NCI-H446 treated with DMSO at 0.1 percent for 48 hours (cell line): ENCODE measurements at regions not wholly inside any gene's neighbourhood (a gene's known extent, or its start where the extent isn't known, plus 50 kb on each side); places are given as distances from the start of the nearest gene placed in this dataset.
A peak's percentile ranks its signal among the peaks of the same experiment; 100 is the strongest.

Source experiments
- DNase-seq: peaks from one replicate; lab custom pipeline; 2025; lab: John Stamatoyannopoulos, UW

- no peak for DNase-seq
Observed at GRCh38 chr14:66360366-66360926, 125.7 kb upstream of the CCDC196 start.

GRCh38 chr14:66361013-66361412 lies 125.2 kb upstream of the CCDC196 start:
- DNase-seq, result no peak

GRCh38 chr14:66365388-66365787 lies 120.8 kb upstream of the CCDC196 start:
- DNase-seq, result no peak

- no peak for DNase-seq
Observed at GRCh38 chr14:66369157-66369697, 116.9 kb upstream of the CCDC196 start.

GRCh38 chr14:66371776-66372175 lies 114.4 kb upstream of the CCDC196 start:
- no peak for DNase-seq

- no peak for DNase-seq
Observed at GRCh38 chr14:66375046-66375964, 110.9 kb upstream of the CCDC196 start.

- DNase-seq, result no peak
Observed at GRCh38 chr14:66377574-66377973, 108.6 kb upstream of the CCDC196 start.

GRCh38 chr14:66378712-66379505 lies 107.3 kb upstream of the CCDC196 start:
- no peak for DNase-seq

GRCh38 chr14:66380143-66380542 lies 106.0 kb upstream of the CCDC196 start:
- DNase-seq, result no peak

GRCh38 chr14:66381755-66382154 lies 104.4 kb upstream of the CCDC196 start:
- DNase-seq, result no peak

- DNase-seq, result no peak
Observed at GRCh38 chr14:66383257-66383656, 102.9 kb upstream of the CCDC196 start.

GRCh38 chr14:66383771-66384170 lies 102.4 kb upstream of the CCDC196 start:
- DNase-seq, result no peak

- no peak for DNase-seq
Observed at GRCh38 chr14:66388516-66388915, 97.7 kb upstream of the CCDC196 start.

GRCh38 chr14:66389481-66389880 lies 96.7 kb upstream of the CCDC196 start:
- no peak for DNase-seq

- DNase-seq, result no peak
Observed at GRCh38 chr14:66395300-66395699, 90.9 kb upstream of the CCDC196 start.

GRCh38 chr14:66396164-66396563 lies 90.0 kb upstream of the CCDC196 start:
- DNase-seq, result no peak

- DNase-seq, result no peak
Observed at GRCh38 chr14:66398437-66398836, 87.7 kb upstream of the CCDC196 start.

GRCh38 chr14:66401449-66402095 lies 84.6 kb upstream of the CCDC196 start:
- peak; percentile 37 for DNase-seq

GRCh38 chr14:66403183-66403582 lies 83.0 kb upstream of the CCDC196 start:
- no peak for DNase-seq

GRCh38 chr14:66404051-66404545 lies 82.1 kb upstream of the CCDC196 start:
- DNase-seq, result no peak

- DNase-seq, result no peak
Observed at GRCh38 chr14:66405158-66405557, 81.0 kb upstream of the CCDC196 start.

- DNase-seq, result no peak
Observed at GRCh38 chr14:66413901-66414300, 72.3 kb upstream of the CCDC196 start.
